NCI-H128 (cell line): ENCODE measurements at regions not wholly inside any gene's neighbourhood (a gene's known extent, or its start where the extent isn't known, plus 50 kb on each side); places are given as distances from the start of the nearest gene placed in this dataset.

Source experiments
- DNase-seq: peaks from one replicate; lab custom pipeline; 2025; ENCODE audit not compliant: unreplicated experiment; lab: John Stamatoyannopoulos, UW

GRCh38 chr15:81443040-81443820 is 69.2 kb upstream of the TMC3 start:
- DNase-seq, result no peak

GRCh38 chr15:81442454-81442853 is 68.4 kb upstream of the TMC3 start:
- no peak for DNase-seq

- no peak for DNase-seq
These were observed 60.8 kb upstream of the TMC3 start for GRCh38 chr15:81434851-81435250.

- no peak for DNase-seq
These were observed 59.4 kb upstream of the TMC3 start for GRCh38 chr15:81433462-81433861.

- DNase-seq, result no peak
These were observed 58.2 kb upstream of the TMC3 start for GRCh38 chr15:81432179-81432578.

GRCh38 chr15:81427176-81427575 is 53.2 kb upstream of the TMC3 start:
- no peak for DNase-seq

- DNase-seq, result no peak
These were observed 51.9 kb upstream of the TMC3 start for GRCh38 chr15:81425905-81426304.
